Ascending aorta (tissue), 2 donors: ENCODE measurements at regions not wholly inside any gene's neighbourhood (a gene's known extent, or its start where the extent isn't known, plus 50 kb on each side); places are given as distances from the start of the nearest gene placed in this dataset.

ENCODE experiments used
- DNase-seq, 2 donors: peaks; one replicate each; pipeline ENCODE4 v3.0.0-alpha.2; 2019; ENCODE audit warnings: low spot score in 2 of 2
- H3K27ac ChIP-seq, 2 donors: fragments of 200-600 bp; sonication (generic); one replicate each; pipeline ENCODE4 v1.5.1; 2016 to 2017; ENCODE audit warnings: mild to moderate bottlenecking in 1 of 2
- H3K27me3 ChIP-seq: fragments of 200-600 bp; sonication (generic); one replicate; pipeline ENCODE4 v1.5.1; 2017
- H3K36me3 ChIP-seq, 2 donors: fragments of 200-600 bp; sonication (generic); one replicate each; pipeline ENCODE4 v1.5.1; 2016
- H3K4me1 ChIP-seq, 2 donors: fragments of 200-600 bp; sonication (generic); one replicate each; pipeline ENCODE4 v1.5.1; 2016 to 2017; ENCODE audit warnings: mild to moderate bottlenecking in 1 of 2
- H3K4me3 ChIP-seq, 2 donors: fragments of 200-600 bp; sonication (generic); one replicate each; pipeline ENCODE4 v1.5.1; 2016 to 2017; ENCODE audit warnings: mild to moderate bottlenecking in 1 of 2
- H3K9me3 ChIP-seq, 2 donors: fragments of 200-600 bp; sonication (generic); one replicate each; pipeline ENCODE4 v1.5.1; 2016
- CTCF ChIP-seq, 3 experiments: fragments of 200-600 bp in 2 of 3; fragments of 450-650 bp in 1 of 3; sonication (generic) in 2 of 3; IDR thresholded peaks; one replicate each; pipeline ENCODE4 v1.5.1; 2016 to 2019; ENCODE audit warnings: antibody characterized with exemption in 3 of 3, mild to moderate bottlenecking in 1 of 3, moderate library complexity in 1 of 3
- intact Hi-C: fragments of 100-400 bp; cut with DNase I; formaldehyde crosslinking; loops from one replicate; pipeline ENCODE4 v1.15.1; 2023

GRCh38 chr21:21851657-21852056 lies 853.4 kb downstream of the NCAM2 start:
- H3K27ac ChIP-seq = no peak overlapping the region
- no peak overlapping the region for H3K4me3 ChIP-seq
- H3K27me3 ChIP-seq = no peaks in the 10 kb centered on the region
- DNase-seq = no peak
- H3K4me1 ChIP-seq = no peaks in the 10 kb centered on the region
- TF ChIP-seq CTCF (IDR thresholded peaks at IDR 0.05) = no peak
- intact Hi-C loops = no loop called here
- H3K36me3 ChIP-seq = no peaks in the 10 kb centered on the region
- no peaks in the 10 kb centered on the region for H3K9me3 ChIP-seq

GRCh38 chr21:21858502-21859334 lies 860.5 kb downstream of the NCAM2 start:
- TF ChIP-seq CTCF (IDR thresholded peaks at IDR 0.05) = no peak
- Histone ChIP-seq H3K4me3 (no peak overlapping the region), H3K4me1 (no peaks in the 10 kb centered on the region), H3K27me3 (no peaks in the 10 kb centered on the region), H3K27ac (no peak overlapping the region), H3K9me3 (no peaks in the 10 kb centered on the region), H3K36me3 (no peaks in the 10 kb centered on the region)
- intact Hi-C loops = no loop called here
- no peak for DNase-seq

- Histone ChIP-seq H3K4me3 (no peak overlapping the region), H3K27ac (no peak overlapping the region), H3K9me3 (no peaks in the 10 kb centered on the region), H3K27me3 (no peaks in the 10 kb centered on the region), H3K4me1 (no peaks in the 10 kb centered on the region), H3K36me3 (no peaks in the 10 kb centered on the region)
- DNase-seq = no peak
- intact Hi-C loops = no loop called here
- TF ChIP-seq CTCF (IDR thresholded peaks at IDR 0.05) = no peak
Observed at GRCh38 chr21:21860888-21861287, 862.7 kb downstream of the NCAM2 start.

GRCh38 chr21:21864321-21864840 lies 866.2 kb downstream of the NCAM2 start:
- TF ChIP-seq CTCF (IDR thresholded peaks at IDR 0.05) = no peak
- Histone ChIP-seq H3K9me3 (no peaks in the 10 kb centered on the region), H3K4me3 (no peak overlapping the region)

GRCh38 chr21:21897275-21897883 lies 899.2 kb downstream of the NCAM2 start:
- TF ChIP-seq CTCF (IDR thresholded peaks at IDR 0.05) = no peak
- intact Hi-C loops = no loop called here
- Histone ChIP-seq H3K36me3 (no peaks in the 10 kb centered on the region), H3K4me3 (no peak overlapping the region), H3K4me1 (no peaks in the 10 kb centered on the region), H3K27me3 (no peaks in the 10 kb centered on the region), H3K9me3 (no peaks in the 10 kb centered on the region), H3K27ac (no peak overlapping the region)
- no peak for DNase-seq

More at GRCh38 chr21:21864321-21864840, 866.2 kb downstream of the NCAM2 start:
- no peaks in the 10 kb centered on the region for H3K36me3 ChIP-seq
- H3K27ac ChIP-seq = no peak overlapping the region
- no peaks in the 10 kb centered on the region for H3K27me3 ChIP-seq
- H3K4me1 ChIP-seq = no peaks in the 10 kb centered on the region
- no peak for DNase-seq
- intact Hi-C loops = no loop called here
